Stimulated activated CD4-positive, alpha-beta T cell treated with anti-CD3 and anti-CD28 coated beads, Interleukin-4, amount 100 ng/mL, for 1 hour (primary cell): ENCODE measurements at regions not wholly inside any gene's neighbourhood (a gene's known extent, or its start where the extent isn't known, plus 50 kb on each side); places are given as distances from the start of the nearest gene placed in this dataset.

Experiments
- DNase-seq: peaks from one replicate; pipeline ENCODE4 v3.0.0-alpha.2; 2020

DNA sequence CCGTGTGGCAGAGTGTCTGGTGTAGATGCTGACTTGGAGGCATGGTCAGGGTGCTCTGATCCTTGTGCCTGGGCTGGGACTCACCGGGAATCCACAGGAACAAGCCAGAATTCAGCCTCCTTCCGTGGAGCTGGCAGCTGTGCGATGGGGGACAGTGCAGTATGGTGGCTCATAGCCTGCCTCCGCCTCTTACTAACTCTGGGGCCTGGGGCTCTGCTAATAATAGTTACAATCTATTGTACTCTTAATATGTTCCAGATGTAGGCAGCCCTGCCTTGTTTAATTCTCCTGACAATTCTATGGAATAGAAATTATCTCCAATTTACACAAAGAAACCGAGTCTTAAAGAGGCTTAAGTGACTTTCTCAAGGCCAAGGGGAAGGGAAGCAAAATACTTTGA is 77.6 kb downstream of the PCDH1 start:
- no peak for DNase-seq

GRCh38 chr5:141799507-141800167 is 78.6 kb downstream of the PCDH1 start:
- DNase-seq: no peak

DNA sequence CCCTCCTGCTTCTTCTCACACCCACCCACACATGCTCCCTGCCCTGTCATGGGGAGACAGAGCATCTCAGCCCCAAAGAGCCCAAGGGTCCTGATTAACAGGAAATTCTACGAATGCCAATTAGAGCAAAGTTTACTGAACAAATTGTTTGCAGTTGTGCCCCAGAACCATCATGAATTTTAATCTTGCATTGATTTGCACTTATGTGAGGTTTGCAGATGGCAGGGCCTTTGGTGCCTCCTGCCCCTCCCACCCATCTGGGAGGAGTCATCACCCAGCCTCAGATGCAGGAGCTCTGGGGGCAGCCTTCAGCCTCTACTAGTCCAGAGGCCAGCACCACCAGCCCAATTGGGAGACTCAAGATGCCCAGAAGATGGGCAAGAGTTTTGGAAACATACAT is 80.8 kb downstream of the PCDH1 start:
- no peak for DNase-seq

- no peak for DNase-seq
Observed at GRCh38 chr5:141795421-141795820, 82.8 kb downstream of the PCDH1 start.

GRCh38 chr5:141793881-141794280 is 84.3 kb downstream of the PCDH1 start:
- no peak for DNase-seq

- DNase-seq: no peak
Observed at GRCh38 chr5:141793403-141793802, 84.8 kb downstream of the PCDH1 start.

DNA sequence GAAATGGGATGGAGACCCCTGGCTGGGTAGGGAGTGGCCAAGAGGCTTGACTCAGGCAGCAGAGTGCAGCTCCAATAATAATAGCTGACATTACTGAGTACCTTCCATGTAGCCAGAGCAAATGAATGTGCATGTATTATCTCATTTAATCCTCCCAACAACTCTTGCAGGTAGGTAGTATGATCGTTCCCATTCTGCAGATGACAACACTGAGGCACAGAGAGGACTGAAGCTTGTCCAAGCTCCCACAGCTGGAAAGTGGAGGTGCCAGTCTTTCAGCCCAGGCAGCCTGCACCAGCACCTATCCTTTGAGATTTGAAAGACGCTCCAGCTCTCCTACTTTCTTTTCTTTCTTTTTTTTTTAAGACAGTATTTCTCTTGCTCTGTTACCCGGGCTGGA is 87.6 kb downstream of the PCDH1 start:
- DNase-seq: no peak

- no peak for DNase-seq
Observed at GRCh38 chr5:141789330-141789729, 88.9 kb downstream of the PCDH1 start.

- no peak for DNase-seq
Observed at GRCh38 chr5:141788296-141788970, 89.8 kb downstream of the PCDH1 start.

DNA sequence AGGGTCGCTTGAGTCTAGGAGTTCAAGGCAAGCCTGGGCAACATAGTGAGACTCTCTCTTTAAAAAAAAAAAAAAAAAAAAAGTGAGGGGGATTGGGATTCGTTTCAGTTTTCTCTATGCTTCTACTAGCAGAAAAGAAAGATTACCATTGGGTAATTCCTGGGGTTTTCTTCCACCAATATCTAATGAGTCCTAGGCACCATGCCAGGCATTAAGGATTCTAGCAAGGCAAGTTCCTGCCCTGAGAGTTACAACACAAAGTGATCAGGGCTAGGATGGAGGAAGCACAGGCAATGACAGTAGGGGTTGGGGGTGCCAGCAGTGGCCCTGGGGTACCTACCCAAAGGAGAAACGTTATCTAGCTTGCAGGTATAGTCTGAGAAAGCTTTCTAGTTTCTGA is 90.8 kb downstream of the PCDH1 start:
- no peak for DNase-seq

- no peak for DNase-seq
Observed at GRCh38 chr5:141786700-141787099, 91.5 kb downstream of the PCDH1 start.

GRCh38 chr5:141785711-141786110 is 92.5 kb downstream of the PCDH1 start:
- no peak for DNase-seq

DNA sequence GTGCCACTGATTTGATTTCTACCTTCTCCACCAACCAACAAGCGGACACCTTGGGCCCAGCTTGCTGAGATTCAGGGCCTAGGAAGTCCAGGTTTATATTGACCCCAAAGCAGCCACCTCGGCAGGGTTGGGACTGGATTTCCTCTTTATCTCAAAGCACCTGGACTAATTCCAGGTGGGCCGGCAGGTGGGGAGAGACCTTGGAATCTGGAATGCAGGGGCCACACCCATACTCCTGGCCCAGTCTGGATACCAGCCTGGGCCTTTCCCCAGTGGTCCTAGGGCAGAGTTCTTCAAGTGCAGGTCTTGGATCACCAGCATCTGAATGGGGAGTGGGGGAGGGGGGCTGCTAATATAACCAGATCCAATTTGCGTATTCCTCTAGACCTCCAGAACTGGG is 93.1 kb downstream of the PCDH1 start:
- no peak for DNase-seq

- no peak for DNase-seq
Observed at GRCh38 chr5:141784529-141784928, 93.7 kb downstream of the PCDH1 start.

DNA sequence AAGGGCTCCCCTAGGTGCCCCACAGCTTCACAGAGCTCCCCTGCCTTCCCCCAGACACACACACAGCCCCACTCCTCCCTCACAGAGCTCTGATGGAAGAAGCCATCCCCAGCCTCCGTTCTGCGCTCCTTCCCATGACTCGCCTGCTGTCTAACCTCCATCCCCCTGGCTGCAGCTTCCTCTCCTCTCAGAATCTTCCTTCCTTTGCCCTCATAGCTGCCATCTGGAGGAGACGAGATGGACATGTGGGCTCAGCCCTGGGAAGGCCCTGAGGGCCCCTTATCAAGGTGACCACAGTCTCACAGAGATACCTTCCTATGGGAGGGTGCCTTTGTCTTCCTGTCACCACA is 94.3 kb downstream of the PCDH1 start:
- no peak for DNase-seq

- no peak for DNase-seq
Observed at GRCh38 chr5:141783005-141783946, 94.9 kb downstream of the PCDH1 start.

DNA sequence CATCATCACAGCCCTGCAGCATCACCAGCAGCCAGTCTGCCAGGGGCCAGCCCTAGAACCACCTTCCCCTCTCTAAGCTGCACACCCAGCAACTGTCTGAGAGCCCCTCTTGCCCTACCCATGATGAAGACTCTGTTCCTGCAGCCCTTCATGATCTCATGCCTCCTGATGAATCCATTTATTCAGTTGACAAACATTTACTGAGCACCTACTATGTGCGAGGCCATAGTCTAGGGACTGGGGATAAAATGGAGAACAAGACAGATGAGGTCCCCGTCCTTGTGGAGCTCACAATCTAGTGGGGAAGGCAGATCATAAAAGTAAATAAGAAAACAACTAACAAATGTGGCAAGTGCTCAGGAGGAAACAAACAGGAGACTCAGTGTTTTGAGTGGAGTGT is 96.3 kb downstream of the PCDH1 start:
- DNase-seq: no peak

DNA sequence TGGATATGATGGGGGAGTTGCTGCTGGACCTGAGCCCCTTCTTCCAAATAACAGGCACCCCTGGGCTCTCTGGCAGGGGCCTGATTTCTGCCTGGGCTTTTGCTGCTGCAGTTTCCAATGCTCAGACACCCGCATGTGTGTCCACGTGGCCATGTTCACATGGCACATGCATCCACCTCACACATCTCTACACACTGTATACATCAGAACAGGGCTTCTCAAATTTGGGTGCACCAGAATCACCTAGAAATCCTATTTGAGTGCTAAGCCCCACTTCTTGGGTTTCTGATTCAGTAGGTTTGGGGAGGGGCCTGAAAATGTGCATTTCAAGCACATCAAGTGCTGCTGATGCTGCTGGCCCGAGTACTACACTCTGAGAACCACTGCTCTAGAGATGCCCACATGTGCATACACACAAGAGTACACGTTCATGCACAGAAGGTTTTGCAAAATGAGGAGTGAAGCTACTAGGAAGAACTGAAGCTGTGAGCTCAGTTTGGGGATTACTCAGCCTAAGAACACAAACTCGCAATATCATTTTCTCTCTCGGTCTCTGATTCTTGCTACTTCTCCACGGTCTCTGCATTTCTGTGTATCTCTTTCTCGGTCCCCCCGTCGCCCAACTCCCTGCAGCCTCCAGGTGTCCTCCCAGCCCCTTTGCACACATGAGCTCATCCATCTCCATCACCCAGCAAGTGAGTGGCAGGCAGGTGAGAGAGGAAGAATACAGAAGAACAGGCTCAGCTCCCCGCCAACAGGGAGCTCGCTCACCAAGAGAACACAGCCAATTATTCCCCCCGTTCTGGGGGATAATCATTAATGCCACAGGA is 97.0 kb downstream of the PCDH1 start:
- no peak for DNase-seq

GRCh38 chr5:141780240-141780951 is 97.8 kb downstream of the PCDH1 start:
- DNase-seq: no peak

- no peak for DNase-seq
Observed at GRCh38 chr5:141779503-141779973, 97.5 kb upstream of the ARAP3 start.

DNA sequence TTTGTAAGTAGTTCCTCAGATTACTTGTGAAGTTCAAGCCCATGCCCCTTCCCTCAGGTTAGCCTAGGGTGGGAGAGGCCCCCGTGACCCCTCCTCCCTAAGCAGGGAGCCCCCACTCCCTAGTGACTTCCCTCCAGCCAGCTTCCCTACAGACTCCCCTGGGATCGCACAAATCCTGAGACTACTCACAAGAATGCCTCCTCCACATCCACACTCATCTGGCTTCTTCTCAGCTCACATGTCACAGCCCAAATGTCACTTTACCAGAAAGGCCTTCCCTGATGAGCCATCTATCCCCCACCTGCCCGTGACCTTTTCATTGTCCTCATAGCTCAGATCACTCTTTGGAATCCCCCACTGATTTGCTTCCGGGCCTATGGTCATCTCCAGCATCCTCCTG is 96.7 kb upstream of the ARAP3 start:
- DNase-seq: no peak

DNA sequence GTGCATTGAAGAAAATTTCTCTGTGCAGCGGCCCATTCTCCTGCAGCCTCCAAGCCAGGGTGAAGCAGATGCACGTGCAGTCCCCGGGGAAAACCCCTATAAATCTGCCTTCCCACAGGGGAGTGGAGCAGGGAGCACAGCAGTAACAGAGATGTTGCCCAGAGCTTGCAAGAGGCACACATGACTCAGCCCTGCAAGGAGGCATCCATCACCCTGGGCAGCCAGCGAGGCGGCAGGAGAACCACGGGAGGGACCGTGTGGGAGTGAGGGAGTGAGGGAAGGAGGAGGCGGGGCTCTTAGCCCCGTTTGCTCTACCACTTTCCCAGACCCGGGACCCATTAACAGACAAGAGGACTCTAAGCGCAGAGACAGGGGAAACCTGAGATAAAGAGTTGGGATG is 96.2 kb upstream of the ARAP3 start:
- no peak for DNase-seq
